ENCODE measurements at regions not wholly inside any gene's neighbourhood (a gene's known extent, or its start where the extent isn't known, plus 50 kb on each side); places are given as distances from the start of the nearest gene placed in this dataset.
A peak's percentile ranks its signal among the peaks of the same experiment; 100 is the strongest.

DNA sequence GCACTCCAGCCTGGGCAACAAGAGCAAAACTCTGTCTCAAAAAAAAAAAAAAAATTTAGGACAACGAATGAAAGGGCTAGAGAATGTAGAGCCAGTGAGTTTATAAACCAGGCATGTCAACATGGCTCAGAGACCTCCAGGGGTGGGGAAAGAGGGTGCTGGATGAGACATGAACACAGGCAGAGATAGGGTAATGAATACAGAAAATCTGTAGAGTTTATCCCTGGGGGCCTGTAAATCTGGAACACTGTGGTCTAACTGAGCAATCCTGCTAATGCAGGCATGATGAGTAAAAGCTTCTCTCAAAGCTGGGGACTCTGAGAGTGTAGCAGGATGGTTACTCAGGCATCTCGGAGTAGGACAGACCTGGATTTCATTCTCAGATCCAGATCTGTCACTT, 59.2 kb upstream of the IGFBP2 start:
- no peak for DNase-seq
- TF ChIP-seq POLR2A (IDR thresholded peaks at IDR 0.05): no peak
- TF ChIP-seq, protein P1, sequence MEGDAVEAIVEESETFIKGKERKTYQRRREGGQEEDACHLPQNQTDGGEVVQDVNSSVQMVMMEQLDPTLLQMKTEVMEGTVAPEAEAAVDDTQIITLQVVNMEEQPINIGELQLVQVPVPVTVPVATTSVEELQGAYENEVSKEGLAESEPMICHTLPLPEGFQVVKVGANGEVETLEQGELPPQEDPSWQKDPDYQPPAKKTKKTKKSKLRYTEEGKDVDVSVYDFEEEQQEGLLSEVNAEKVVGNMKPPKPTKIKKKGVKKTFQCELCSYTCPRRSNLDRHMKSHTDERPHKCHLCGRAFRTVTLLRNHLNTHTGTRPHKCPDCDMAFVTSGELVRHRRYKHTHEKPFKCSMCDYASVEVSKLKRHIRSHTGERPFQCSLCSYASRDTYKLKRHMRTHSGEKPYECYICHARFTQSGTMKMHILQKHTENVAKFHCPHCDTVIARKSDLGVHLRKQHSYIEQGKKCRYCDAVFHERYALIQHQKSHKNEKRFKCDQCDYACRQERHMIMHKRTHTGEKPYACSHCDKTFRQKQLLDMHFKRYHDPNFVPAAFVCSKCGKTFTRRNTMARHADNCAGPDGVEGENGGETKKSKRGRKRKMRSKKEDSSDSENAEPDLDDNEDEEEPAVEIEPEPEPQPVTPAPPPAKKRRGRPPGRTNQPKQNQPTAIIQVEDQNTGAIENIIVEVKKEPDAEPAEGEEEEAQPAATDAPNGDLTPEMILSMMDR (IDR thresholded peaks at IDR 0.05): no peak
- Histone ChIP-seq H3K27ac (peak overlapping the region in 1 of 2 donors; percentile 17), H3K4me3 (no peak overlapping the region), H3K27me3 (no peaks in the 10 kb centered on the region), H3K36me3 (no peaks in the 10 kb centered on the region), H3K4me1 (no peaks in the 10 kb centered on the region), H3K9me3 (no peaks in the 10 kb centered on the region)
- intact Hi-C loops (cut with DNase I; ENCODE audit: low total_unique reads): no loop called here

DNA sequence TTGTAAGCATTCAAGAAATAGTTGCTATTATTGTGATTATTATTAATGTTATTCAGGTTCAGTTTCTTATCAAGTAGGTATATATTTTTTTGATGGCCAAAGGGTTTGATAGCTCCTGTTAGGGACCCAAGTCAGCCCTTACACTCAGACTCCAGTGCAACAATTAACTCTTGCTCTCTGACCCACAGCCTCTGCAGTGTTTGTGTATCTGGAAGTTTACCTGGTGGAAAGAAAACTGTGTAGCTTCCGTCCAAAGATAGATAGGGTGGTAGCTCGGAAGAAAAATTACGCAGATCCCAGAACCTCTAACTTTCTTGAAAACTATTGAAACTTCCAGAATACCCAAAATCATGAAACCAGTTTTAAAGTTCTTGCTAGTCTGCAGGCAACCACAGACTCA, 58.6 kb upstream of the IGFBP2 start:
- no peaks in the 10 kb centered on the region for H3K4me1 ChIP-seq
- no peak for DNase-seq
- H3K9me3 ChIP-seq: no peaks in the 10 kb centered on the region
- H3K27me3 ChIP-seq: no peaks in the 10 kb centered on the region
- H3K36me3 ChIP-seq: no peaks in the 10 kb centered on the region
- intact Hi-C loops (cut with DNase I; ENCODE audit: low total_unique reads): no loop called here
- TF ChIP-seq, protein P1 (IDR thresholded peaks at IDR 0.05): no peak
- no peak for TF ChIP-seq POLR2A (IDR thresholded peaks at IDR 0.05)
- H3K4me3 ChIP-seq: no peak overlapping the region
- H3K27ac ChIP-seq: peak overlapping the region in 1 of 2 donors; percentile 17

DNA sequence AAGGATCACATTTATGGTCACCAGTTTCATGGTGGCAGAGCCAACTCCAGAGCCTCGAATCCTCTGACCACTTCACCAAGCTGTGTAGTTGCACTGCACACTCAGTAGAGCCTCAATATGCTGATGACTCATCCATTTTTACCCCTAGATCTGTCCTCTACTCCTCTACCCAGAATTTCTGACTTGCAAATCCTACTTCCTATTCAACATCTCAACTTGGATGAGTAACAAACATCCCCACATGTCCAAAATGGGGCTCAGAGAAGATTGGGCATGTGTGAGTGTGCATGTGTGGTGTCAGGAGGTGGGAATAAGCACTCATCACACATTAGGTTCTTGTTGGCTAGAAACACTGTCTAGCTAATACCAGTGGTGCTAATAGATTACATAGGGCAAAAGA, 57.8 kb upstream of the IGFBP2 start:
- intact Hi-C loops (cut with DNase I; ENCODE audit: low total_unique reads): no loop called here
- DNase-seq: no peak
- Histone ChIP-seq H3K36me3 (no peaks in the 10 kb centered on the region), H3K27ac (no peak overlapping the region), H3K9me3 (no peaks in the 10 kb centered on the region), H3K27me3 (no peaks in the 10 kb centered on the region), H3K4me3 (no peak overlapping the region), H3K4me1 (no peaks in the 10 kb centered on the region)
- TF ChIP-seq POLR2A (IDR thresholded peaks at IDR 0.05): no peak
- TF ChIP-seq, protein P1 (IDR thresholded peaks at IDR 0.05): no peak

GRCh38 chr2:216576616-216577015, 56.6 kb upstream of the IGFBP2 start:
- DNase-seq: no peak
- Histone ChIP-seq H3K4me3 (no peak overlapping the region), H3K27me3 (no peaks in the 10 kb centered on the region), H3K4me1 (no peaks in the 10 kb centered on the region), H3K9me3 (no peaks in the 10 kb centered on the region), H3K36me3 (no peaks in the 10 kb centered on the region), H3K27ac (no peak overlapping the region)
- intact Hi-C loops (cut with DNase I; ENCODE audit: low total_unique reads): no loop called here
- TF ChIP-seq POLR2A (IDR thresholded peaks at IDR 0.05): no peak
- TF ChIP-seq, protein P1 (IDR thresholded peaks at IDR 0.05): no peak

DNA sequence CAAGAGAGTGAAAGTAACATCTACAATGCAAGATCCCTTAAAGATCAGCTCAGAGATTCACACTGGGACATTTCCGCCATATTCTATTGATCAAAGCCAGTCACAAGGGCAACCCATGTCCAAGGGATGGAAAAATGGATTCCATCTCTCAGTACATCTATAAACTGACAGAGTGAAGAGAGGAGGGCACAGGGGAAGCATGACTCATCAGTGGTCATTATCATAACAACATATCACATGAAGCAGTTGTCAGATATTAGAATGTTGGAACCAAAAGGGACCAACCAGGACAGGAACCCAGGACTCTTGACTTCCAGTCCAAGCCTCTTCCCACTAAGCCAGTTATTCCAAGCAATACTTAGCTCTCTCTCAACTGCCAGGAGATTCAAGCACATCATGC, 54.9 kb upstream of the IGFBP2 start:
- no peak for DNase-seq
- intact Hi-C loops (cut with DNase I; ENCODE audit: low total_unique reads): no loop called here
- H3K27me3 ChIP-seq: no peaks in the 10 kb centered on the region

More for the DNA sequence above, 54.9 kb upstream of the IGFBP2 start:
- Histone ChIP-seq H3K9me3 (no peaks in the 10 kb centered on the region), H3K27ac (no peak overlapping the region), H3K4me1 (no peaks in the 10 kb centered on the region), H3K4me3 (no peak overlapping the region), H3K36me3 (no peaks in the 10 kb centered on the region)
- TF ChIP-seq, protein P1 (IDR thresholded peaks at IDR 0.05): no peak
- no peak for TF ChIP-seq POLR2A (IDR thresholded peaks at IDR 0.05)

Data from uterus (tissue), 3 donors.